Esophagus muscularis mucosa (tissue), 4 donors: ENCODE measurements at regions not wholly inside any gene's neighbourhood (a gene's known extent, or its start where the extent isn't known, plus 50 kb on each side); places are given as distances from the start of the nearest gene placed in this dataset.

Experiments used
- DNase-seq: peaks from one replicate; pipeline ENCODE4 v3.0.0-alpha.2; 2017; ENCODE audit errors: extremely low spot score
- H3K27ac ChIP-seq, 4 donors: fragments of 200-600 bp; sonication (generic); replicated peaks in 1 of 4; 1 replicate in 3 of 4; 2 replicates in 1 of 4; pipeline ENCODE4 v1.5.1; 2016 to 2019; ENCODE audit warnings: mild to moderate bottlenecking in 1 of 4
- H3K27me3 ChIP-seq, 4 donors: fragments of 200-600 bp; sonication (generic); one replicate each; pipeline versions ENCODE4 v1.5.1 to v1.6.0; 2016 to 2019
- H3K36me3 ChIP-seq, 4 donors: fragments of 200-600 bp; sonication (generic); one replicate each; pipeline ENCODE4 v1.5.1; 2016 to 2019
- H3K4me1 ChIP-seq, 4 donors: fragments of 200-600 bp; sonication (generic); one replicate each; pipeline ENCODE4 v1.5.1; 2016 to 2019
- H3K4me3 ChIP-seq, 4 donors: fragments of 200-600 bp; sonication (generic); 1 replicate in 2 of 4; 2 replicates in 2 of 4; pipeline ENCODE4 v1.5.1; 2016 to 2019; ENCODE audit warnings: mild to moderate bottlenecking in 4 of 4, moderate library complexity in 1 of 4
- H3K9me3 ChIP-seq, 4 donors: fragments of 200-600 bp; sonication (generic); 1 replicate in 3 of 4; 2 replicates in 1 of 4; pipeline ENCODE4 v1.5.1; 2016 to 2019
- CTCF ChIP-seq, 3 experiments: fragments of 200-600 bp in 2 of 3; fragments of 450-650 bp in 1 of 3; sonication (generic) in 2 of 3; IDR thresholded peaks; one replicate each; pipeline ENCODE4 v1.5.1; 2017 to 2019; ENCODE audit warnings: antibody characterized with exemption in 3 of 3, mild to moderate bottlenecking in 2 of 3, moderate library complexity in 1 of 3
- EP300 ChIP-seq: sonication (generic); formaldehyde crosslinking; IDR thresholded peaks from one replicate; pipeline ENCODE4 v1.6.1; 2017; ENCODE audit warnings: antibody characterized with exemption
- POLR2A ChIP-seq: fragments of 450-650 bp; IDR thresholded peaks from one replicate; pipeline ENCODE4 v1.6.1; 2017; ENCODE audit warnings: antibody characterized with exemption, moderate library complexity, mild to moderate bottlenecking, low read depth
- POLR2AphosphoS5 ChIP-seq, 2 donors: sonication (generic); formaldehyde crosslinking; IDR thresholded peaks; one replicate each; pipeline ENCODE4 v1.6.1; 2017; ENCODE audit warnings: antibody characterized with exemption in 2 of 2
- WGBS: methylation state at CpG from one replicate; pipeline ENCODE4 v1.1.5; 2018; 5-methylcytosine and 5-hydroxymethylcytosine counted together
- intact Hi-C: fragments of 100-400 bp; cut with DNase I; formaldehyde crosslinking; loops from one replicate; pipeline ENCODE4 v1.15.1; 2023

GRCh38 chr2:55116966-55117365 is 66.7 kb upstream of the RTN4 start:
- intact Hi-C loops = loop anchor here (5.0 kb wide), 1 partner anchor 35 kb away; no protein-coding TSS in a partner anchor
- no peak for DNase-seq
- H3K27ac ChIP-seq = no peak overlapping the region

GRCh38 chr2:55116598-55116964 is 66.3 kb upstream of the RTN4 start:
- Histone ChIP-seq H3K4me1 (peaks cover 35 to 82% (median 65%) of the 10 kb centered on the region in 4 donors), H3K4me3 (no peak overlapping the region), H3K27ac (no peak overlapping the region), H3K27me3 (no peaks in the 10 kb centered on the region), H3K9me3 (no peaks in the 10 kb centered on the region), H3K36me3 (no peaks in the 10 kb centered on the region)
- TF ChIP-seq EP300 (no peak), POLR2A (no peak), POLR2AphosphoS5 (IDR thresholded peaks at IDR 0.05) (no peak), CTCF (IDR thresholded peaks at IDR 0.05) (no peak)
- WGBS = 100% methylated on average over 1 of the region's 1 CpG
- no peak for DNase-seq
- intact Hi-C loops = loop anchor here (5.0 kb wide), 1 partner anchor 36 kb away; no protein-coding TSS in a partner anchor

More at GRCh38 chr2:55116966-55117365, 66.7 kb upstream of the RTN4 start:
- 82% methylated on average over 7 of the region's 7 CpGs for WGBS
- Histone ChIP-seq H3K27me3 (no peaks in the 10 kb centered on the region), H3K9me3 (no peaks in the 10 kb centered on the region), H3K36me3 (no peaks in the 10 kb centered on the region), H3K4me3 (no peak overlapping the region), H3K4me1 (peaks cover 31 to 79% (median 63%) of the 10 kb centered on the region in 4 donors)
- TF ChIP-seq POLR2A = no peak
- TF ChIP-seq EP300 = no peak
- TF ChIP-seq POLR2AphosphoS5 (IDR thresholded peaks at IDR 0.05) = no peak
- TF ChIP-seq CTCF (IDR thresholded peaks at IDR 0.05) = no peak

- Histone ChIP-seq H3K27me3 (no peaks in the 10 kb centered on the region), H3K9me3 (no peaks in the 10 kb centered on the region), H3K36me3 (no peaks in the 10 kb centered on the region), H3K4me1 (peaks cover 41 to 82% (median 66%) of the 10 kb centered on the region in 4 donors), H3K4me3 (no peak overlapping the region), H3K27ac (peak overlapping the region in 1 of 4 donors; percentile 21)
- DNase-seq = no peak
- intact Hi-C loops = loop anchor here (5.0 kb wide), 1 partner anchor 36 kb away; no protein-coding TSS in a partner anchor
- no peak for TF ChIP-seq POLR2AphosphoS5 (IDR thresholded peaks at IDR 0.05)
- TF ChIP-seq POLR2A = no peak
- TF ChIP-seq EP300 = no peak
- no peak for TF ChIP-seq CTCF (IDR thresholded peaks at IDR 0.05)
- 54% methylated on average over 4 of the region's 4 CpGs for WGBS
Measured at GRCh38 chr2:55115761-55116597, 65.7 kb upstream of the RTN4 start.

- intact Hi-C loops = loop anchor here (5.0 kb wide), 2 partner anchors 53 to 67 kb away; no protein-coding TSS in a partner anchor
- 96% methylated on average over 5 of the region's 5 CpGs for WGBS
Measured at GRCh38 chr2:55114597-55114996, 64.3 kb upstream of the RTN4 start.

More at GRCh38 chr2:55114597-55114996, 64.3 kb upstream of the RTN4 start:
- no peak for TF ChIP-seq CTCF (IDR thresholded peaks at IDR 0.05)
- no peak for TF ChIP-seq EP300
- no peak for TF ChIP-seq POLR2AphosphoS5 (IDR thresholded peaks at IDR 0.05)
- TF ChIP-seq POLR2A = no peak
- peak overlapping the region in 2 of 4 donors; percentile 5 to 90 for H3K27ac ChIP-seq
- no peak for DNase-seq
- no peaks in the 10 kb centered on the region for H3K9me3 ChIP-seq
- H3K27me3 ChIP-seq = no peaks in the 10 kb centered on the region
- peaks cover 27 to 82% (median 63%) of the 10 kb centered on the region in 4 donors for H3K4me1 ChIP-seq
- no peaks in the 10 kb centered on the region for H3K36me3 ChIP-seq
- no peak overlapping the region for H3K4me3 ChIP-seq
